Astrocyte of the spinal cord (primary cell): ENCODE measurements at regions not wholly inside any gene's neighbourhood (a gene's known extent, or its start where the extent isn't known, plus 50 kb on each side); places are given as distances from the start of the nearest gene placed in this dataset.

ENCODE experiments used
- DNase-seq: peaks from one replicate; pipeline ENCODE4 v3.0.0; 2011; ENCODE audit warnings: low read depth, low spot score
- H3K4me3 ChIP-seq: 2 replicates; pipeline ENCODE4 v1.5.1; 2011; ENCODE audit warnings: low read depth, mild to moderate bottlenecking, low read length, moderate library complexity
- CTCF ChIP-seq: IDR thresholded peaks from 2 replicates; pipeline ENCODE4 v1.5.1; 2012; ENCODE audit warnings: low read depth, mild to moderate bottlenecking, low read length, inconsistent platforms
- in situ Hi-C: cut with HindIII; loops from 2 replicates; pipeline ENCODE4 v1.10.0; 2017; ENCODE audit warnings: low sequenced_read_pairs

DNA sequence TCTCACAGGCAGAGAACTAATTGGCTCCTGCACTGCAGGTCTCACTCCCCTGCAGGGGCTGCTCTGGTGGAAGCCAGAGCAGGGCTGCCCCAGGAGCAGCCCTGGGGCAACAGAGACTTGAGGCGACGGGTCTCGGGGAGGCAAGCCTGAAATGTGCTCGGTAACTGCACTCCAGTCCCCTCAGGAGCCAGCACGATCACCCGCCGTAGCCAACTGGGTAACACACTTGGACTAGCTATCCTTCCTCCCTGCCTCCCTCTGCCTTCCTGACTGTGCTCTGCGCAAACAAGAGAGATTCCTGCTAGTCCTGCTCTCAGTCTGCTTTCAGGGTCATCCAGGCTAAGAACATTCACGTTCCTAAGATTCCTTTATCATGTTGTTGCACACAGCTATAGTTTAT is 140.7 kb upstream of the NSMCE3 start:
- no peak for TF ChIP-seq CTCF
- in situ Hi-C loops: no loop called here
- peak; percentile 14 for DNase-seq
- no peak overlapping the region for H3K4me3 ChIP-seq

GRCh38 chr15:29409890-29410289 is 140.3 kb upstream of the NSMCE3 start:
- TF ChIP-seq CTCF: no peak
- no peak for DNase-seq
- no peak overlapping the region for H3K4me3 ChIP-seq
- in situ Hi-C loops: no loop called here

DNA sequence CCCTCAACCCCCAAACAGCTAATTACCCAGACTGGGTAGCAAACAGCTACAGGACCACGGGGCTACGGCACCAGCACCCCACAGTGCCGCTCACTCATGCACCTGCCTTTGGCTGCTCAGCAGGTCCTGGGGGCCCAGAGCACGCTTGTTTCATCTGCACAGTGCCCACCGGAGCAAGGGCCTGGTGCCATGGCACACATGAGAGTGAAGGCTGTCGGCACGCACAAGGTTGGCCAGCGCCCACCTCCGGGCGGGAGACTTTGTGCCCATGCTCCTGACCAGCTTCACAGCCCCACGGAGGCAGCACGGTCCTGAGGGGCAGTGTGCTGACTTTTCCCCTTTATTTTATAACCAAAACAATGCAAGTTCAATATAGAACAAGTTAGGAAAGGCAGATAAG is 135.9 kb upstream of the NSMCE3 start:
- no peak for TF ChIP-seq CTCF
- no peak for DNase-seq
- in situ Hi-C loops: no loop called here

GRCh38 chr15:29403772-29404171 is 134.2 kb upstream of the NSMCE3 start:
- TF ChIP-seq CTCF: no peak
- no peak for DNase-seq
- H3K4me3 ChIP-seq: no peak overlapping the region
- in situ Hi-C loops: no loop called here

More for the DNA sequence above, 135.9 kb upstream of the NSMCE3 start:
- H3K4me3 ChIP-seq: no peak overlapping the region

DNA sequence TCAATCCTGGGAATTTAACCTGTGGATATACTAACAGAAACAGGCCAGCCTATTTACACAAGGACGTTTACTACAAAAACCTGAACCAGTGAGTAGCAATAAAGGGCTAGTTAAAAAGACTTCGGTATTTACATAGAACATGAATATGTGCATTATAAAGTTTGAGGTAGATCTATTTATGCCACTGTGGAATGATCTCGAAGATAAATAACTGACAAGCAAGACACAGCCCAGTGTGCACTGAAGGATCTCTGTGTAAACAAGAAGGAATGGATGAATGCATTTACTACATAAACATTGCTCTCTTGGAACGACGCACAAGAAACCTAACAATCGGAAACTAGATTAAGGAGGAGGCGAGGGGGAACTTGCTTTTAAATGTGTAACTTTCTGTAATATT is 132.0 kb upstream of the NSMCE3 start:
- no peak for TF ChIP-seq CTCF
- H3K4me3 ChIP-seq: no peak overlapping the region
- no peak for DNase-seq
- in situ Hi-C loops: no loop called here

- DNase-seq: no peak
- no peak overlapping the region for H3K4me3 ChIP-seq
- no peak for TF ChIP-seq CTCF
- in situ Hi-C loops: no loop called here
Measured at GRCh38 chr15:29400701-29401100, 131.1 kb upstream of the NSMCE3 start.

GRCh38 chr15:29398907-29399306 is 129.3 kb upstream of the NSMCE3 start:
- H3K4me3 ChIP-seq: no peak overlapping the region
- in situ Hi-C loops: no loop called here
- DNase-seq: no peak
- TF ChIP-seq CTCF: no peak
